GM18861 (cell line): ENCODE measurements at regions not wholly inside any gene's neighbourhood (a gene's known extent, or its start where the extent isn't known, plus 50 kb on each side); places are given as distances from the start of the nearest gene placed in this dataset.
"Not testable (repeated sequence)": the region's sequence is repeated elsewhere in the genome, so short reads cannot be mapped to it uniquely, and the experiment has no call there.

Source experiments
- ATAC-seq: cut with Tn5 transposase; IDR thresholded peaks from one replicate; pipeline ENCODE4 v1.9.1; 2021; ENCODE audit not compliant: unreplicated experiment

DNA sequence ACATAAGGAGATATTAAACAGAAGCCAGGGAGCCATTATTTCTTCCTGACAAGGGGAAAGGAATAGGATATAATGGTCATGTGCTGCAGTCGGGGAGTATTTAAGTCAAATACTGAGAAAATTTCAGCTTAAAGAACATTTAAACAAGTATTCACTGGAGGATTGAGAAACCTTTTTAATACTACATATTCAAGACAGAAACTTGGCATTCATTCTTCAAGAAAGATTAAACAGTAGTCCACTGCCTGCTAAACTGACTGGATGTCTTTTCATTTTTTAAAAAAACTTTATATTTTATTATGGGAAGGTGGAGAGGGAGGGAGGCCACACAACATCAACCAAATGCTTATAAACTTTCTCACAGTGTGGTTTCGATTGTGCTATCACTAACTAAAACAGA, 107.4 kb upstream of the CBLB start:
- no peak for ATAC-seq

DNA sequence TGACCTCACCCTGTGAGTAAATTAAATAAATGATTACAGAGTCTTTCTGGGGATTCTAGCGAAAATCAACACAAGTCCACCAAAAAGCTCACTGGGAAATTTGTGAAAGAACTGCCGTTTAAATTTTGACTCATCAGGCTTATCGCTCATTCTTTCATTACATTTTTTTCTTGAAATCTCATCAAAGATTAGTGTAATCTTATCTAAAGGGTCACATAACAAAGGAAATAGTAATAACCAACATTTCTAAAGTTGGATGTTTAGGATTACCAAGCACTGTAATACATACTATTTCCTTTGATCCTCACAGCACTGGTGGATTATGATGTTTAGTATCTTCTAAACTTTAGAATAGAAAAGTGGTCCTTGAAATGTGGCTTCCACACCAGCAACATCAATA, 111.1 kb upstream of the CBLB start:
- ATAC-seq, result no peak

DNA sequence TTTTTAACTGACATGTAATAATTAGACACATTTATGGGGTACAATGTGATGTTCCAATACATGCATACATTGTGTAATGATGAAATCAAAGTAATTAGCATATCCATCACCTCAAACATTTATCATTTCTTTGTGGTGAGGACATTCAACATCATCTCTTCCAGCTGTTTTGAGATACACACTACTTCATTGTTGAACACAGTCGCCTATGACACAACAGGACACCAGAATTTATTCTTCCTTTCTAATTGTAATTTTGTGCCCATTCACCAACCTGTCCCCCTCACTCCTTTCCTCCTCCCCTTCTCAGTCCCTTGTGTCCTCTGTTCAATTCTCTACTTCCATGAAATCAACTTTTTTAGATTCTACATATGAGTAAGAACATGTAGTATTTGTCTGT, 113.4 kb upstream of the CBLB start:
- ATAC-seq, result no peak

DNA sequence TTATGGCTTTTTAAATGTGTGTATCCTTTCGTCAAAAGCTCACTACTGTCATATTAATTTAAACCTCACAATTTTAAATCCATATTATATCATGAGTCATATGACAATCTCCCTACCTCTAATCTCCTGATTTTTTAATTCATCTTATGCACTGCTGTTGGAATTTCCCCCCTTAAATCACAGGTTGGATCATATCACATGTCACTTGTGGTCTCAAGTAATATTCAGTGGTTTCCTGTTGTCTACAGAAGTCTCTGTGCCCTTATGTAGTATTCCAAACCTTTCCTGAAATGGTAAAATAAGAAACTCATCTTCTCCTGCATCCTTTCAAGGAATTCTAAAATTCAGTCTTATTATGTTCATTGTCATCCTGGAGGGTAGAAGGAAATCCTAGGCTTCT, 116.0 kb upstream of the CBLB start:
- no peak for ATAC-seq

DNA sequence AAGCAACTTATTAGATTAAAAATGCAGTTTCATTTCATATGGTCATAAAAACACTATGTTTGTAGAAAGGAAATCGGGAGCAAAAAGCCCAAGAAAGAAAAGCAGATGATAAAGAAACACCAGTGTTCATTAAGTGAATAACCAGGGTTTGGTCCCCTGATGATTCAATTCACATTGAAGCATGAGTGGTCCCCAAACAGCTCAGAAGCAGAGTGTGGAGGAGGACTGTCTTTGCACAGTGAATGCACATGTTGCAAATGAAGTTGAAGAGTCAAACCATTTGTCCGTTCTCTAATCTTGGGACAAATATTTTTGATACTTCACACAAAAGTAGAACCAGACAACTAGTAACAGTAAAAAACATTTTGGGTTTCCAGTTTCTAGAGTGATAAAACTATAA, 117.5 kb upstream of the CBLB start:
- not testable (repeated sequence) for ATAC-seq

DNA sequence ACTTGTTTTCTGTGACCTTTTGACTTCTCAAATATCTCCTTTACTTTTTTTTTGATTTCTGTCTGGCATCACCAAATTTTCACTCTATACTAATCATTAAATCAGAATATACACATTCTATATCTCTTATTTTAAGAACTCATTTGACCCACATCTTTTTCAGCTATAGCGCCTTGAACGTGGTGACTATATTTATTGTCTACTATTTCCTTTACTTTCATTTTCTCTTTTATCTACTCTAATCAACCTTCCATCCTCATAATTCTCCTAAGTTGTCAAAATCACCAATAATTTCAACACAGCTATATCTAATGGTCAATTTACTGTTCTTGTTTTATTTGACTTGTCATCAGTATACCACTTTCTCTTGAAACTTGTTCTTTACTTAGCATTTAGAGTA, 119.0 kb upstream of the CBLB start:
- no peak for ATAC-seq

DNA sequence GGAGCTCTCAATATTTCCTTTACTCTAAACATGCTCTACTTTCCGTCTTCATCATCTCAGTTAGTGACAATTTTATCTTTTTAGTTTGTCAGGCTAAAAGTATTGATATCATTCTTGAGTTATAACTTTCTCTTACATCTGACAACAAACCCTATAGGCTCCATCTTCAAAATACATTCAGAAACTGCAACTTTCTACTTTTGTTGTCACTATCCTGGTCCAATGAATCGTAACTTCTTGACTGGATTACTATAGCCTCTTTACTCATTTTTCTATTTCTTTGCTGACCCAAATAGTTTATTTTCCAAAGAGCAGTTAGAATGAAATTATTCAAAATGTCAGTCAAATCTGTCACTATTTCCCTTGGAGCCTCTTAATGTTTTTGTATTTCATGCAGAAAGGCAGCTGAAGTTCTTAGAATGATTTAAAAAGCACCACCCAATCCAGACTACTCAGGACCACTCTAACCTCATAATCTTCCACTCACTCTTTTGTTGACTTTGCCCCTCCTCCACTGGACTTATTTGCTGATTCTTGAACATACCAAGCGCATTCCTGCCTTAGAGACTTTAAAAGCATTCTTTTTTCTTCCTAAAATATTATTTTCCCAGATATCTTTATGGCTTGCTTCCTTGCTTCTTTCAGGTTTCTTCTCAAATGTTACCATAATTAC, 119.9 kb upstream of the CBLB start:
- ATAC-seq, result no peak

DNA sequence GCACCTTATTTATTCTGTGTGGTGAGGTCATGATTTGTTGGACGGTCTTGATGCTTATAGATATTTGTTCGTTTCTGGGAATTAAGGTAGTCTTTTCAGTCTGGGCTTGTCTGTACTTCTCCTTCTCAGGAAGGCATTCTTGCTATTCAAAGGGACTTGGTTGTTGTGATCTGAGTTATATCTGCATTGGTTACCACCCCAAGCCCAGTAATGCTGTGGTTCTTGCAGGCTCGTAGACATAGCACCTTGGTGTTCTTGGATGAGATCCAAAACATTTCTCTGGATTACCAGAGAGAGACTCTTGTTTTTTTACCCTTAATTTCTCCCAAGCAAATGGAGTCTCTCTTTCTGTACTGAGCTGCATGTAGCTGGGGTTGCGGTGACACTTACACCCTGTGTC, 128.0 kb upstream of the CBLB start:
- no peak for ATAC-seq

DNA sequence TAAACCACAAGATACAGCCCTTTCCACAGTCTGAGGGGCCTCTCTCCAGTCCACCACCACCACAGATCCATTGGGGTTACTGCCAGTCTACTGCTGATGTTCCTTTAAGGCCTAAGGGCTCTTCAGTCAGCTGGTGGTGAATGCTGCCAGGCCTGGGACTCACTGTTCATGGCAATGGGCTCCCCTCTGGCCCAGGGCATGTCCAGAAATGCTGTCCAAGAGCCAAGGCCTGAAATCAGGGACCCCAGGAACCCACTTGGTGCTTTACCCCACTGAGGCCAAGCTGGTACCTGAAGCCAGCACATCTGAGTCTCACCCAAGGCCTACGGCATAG, 128.6 kb upstream of the CBLB start:
- ATAC-seq, result no peak

DNA sequence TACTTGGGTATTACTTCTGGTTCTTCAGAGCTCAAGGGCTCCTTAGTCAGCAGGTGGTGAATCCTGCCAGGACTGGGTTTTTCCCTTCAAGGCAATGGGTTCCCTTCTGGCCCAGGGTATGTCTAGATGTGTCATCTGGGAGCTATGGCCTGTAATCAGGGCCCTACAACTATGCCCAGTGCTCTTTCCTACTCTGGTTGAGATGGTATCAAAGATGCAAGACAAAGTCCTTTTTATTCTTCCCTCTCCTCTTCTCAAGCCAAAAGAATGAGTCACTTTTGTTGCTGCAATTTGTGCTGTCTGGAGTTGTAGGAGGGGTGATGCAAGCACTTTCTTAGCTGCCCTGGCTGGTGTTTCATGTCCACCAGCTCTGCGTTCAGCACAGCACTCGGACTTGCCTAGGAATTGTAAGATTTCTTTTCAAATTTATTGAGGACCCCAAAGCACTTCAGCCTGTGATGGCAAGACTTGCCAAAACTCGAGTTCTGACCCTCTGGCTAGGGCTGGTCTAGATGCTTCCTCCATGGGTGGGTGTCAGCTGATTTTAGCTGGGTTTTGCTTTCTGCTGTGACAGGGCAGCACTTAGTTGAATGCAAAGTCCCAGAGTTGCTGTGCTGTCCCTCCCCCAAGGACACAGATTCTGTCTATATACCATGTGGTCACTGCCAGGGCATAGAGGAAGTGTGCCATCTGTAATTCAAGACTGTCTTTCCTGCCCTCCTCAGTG, 129.2 kb upstream of the CBLB start:
- no peak for ATAC-seq

DNA sequence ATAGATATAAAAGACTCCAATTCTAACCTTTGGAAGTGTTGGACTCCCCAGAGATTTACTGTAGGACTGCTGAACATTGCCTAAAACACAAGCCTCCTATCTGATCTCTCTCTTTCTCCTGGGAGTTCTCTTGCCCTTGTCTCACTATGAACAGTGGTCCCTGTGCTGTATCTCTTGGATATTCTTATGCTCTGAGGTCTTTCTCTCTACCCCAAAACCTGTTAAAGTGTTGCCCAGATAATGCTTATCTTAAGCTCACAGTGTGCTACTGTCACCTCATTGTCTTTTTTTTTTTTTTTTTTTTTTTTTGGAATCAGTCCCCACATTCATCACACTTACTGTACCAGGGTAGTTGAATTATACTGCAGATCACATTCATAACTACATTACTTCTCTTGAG, 131.0 kb upstream of the CBLB start:
- ATAC-seq, result no peak

DNA sequence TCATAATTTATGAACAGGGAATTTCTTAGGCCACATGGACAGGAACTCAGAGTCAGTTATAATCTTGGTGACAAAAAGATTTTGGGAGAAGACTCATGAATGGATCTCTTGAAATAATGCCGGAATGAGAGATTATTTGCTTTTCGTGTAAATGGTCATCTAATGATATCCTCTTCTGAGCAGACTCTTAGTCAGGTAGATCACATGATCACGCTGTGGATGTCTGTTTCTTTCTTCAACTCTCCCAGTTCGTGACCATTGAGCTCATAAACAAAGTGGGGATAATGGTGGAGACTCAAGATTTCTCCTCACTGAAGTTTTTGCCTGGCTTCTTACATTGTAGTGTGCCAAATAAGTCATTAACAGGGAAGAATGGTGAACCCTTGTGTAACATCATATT, 133.1 kb upstream of the CBLB start:
- ATAC-seq, result no peak

DNA sequence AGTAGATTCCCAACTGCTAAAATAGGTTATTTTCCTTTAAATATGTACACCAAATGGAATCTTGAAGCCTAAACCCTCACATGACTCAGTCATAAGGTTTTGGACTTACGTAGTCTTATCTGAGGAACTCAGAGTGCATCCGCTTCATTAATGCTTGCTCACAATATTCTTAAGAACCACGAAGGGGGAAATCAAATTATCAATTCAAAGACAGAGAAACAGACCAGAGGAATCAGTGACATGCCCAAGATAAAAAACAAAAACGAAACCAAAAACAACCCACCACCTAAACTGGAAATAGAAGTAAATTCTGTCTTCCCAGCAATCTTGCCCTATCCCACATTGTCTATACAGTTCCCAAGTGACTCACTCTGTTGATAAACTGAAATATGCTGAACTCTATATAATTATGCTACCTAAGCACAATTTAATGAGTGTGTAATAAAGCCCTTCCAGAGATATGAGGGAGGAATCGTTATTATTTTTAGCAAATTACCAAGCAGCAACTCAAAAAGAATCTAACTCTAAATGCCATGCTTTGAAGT, 135.4 kb upstream of the CBLB start:
- no peak for ATAC-seq

DNA sequence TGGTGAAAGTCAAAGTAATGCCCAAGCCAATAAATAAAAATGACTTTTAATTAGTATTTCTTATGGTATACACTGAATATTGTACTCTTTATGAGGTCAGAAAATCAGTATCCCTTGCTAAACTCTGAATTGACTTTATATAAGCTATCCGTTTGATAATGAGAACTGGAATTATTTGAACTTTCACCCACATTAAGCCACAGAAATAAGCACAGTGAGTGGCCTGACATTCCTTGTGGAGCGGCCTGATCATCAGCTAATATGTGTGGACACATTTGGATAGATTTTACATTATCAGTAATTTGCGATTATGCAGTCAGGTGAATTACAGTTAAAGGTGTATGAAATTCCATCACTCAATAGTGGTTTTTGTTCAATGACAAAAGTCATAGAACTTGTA, 136.0 kb upstream of the CBLB start:
- ATAC-seq, result no peak

DNA sequence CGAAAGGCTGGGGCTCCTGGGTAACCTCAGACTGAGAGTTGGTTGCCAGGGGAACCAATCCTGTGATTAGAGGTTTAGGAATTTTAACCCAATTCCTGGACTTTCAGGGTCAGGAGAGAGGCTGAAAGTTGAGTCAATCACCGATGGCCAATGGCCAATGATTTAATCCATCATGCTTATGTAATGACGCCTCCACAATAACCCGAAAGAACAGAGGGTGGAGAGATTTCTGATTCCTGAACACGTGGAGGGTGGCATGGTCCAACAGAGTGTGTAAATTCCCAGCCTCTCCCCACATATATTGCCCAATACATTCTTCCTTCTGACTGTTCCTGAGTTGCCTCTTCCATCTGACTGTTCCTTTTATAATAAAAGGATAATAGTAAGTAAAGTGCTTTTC, 137.2 kb upstream of the CBLB start:
- ATAC-seq, result no peak

DNA sequence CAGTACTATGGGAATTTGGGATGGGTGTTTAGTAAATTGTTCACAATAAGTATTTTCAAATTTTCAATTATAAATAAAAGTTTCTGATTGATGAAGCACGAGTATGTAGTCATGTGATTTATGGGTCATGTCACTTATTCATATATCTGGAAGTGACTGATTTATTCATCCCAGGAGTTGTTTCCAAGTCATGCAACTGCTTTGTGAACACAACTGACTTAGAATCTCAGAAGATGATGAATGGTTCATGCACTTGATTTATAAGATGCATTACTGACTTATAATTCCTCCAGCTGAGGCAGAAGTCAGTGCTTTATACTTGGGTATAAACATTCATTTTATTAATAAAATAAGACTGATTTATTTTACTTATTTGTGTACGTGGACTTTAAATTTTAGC, 137.8 kb upstream of the CBLB start:
- ATAC-seq, result no peak

DNA sequence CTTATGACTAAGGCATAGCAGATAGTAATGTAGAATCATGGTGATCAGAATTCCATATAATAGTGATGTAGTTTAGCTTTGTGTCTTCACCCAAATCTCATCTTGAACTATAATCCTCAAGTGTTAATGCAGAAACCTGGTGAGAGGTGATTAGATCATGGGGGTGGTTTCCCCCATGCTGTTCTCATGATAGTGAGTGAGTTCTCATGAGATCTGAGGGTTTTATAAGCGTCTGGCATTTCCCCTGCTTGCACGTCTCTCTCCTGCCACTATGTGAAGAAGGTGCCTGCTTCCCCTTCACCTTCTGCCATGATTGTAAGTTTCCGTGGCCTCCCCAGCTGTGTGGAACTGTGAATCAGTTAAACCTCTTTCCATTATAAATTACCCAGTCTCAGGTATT, 138.7 kb upstream of the CBLB start:
- no peak for ATAC-seq

DNA sequence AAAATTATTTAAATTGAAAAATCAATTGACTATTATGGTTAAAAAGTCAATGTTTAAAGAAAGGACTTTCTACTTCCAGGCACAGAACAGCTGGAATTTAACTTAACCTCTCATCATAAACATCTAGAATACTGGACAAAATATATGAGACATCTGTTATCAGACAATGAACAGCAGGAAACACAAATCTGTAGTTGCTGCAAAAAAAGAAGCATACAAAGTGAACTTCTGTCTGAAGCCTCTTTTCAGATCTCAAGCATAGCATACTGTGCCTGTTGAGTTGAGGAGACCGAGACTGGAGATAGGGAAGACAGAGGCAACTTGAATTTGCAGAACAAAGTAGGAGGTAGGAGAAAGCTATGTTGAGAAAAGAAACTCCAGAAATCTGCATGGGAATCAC, 140.0 kb upstream of the CBLB start:
- ATAC-seq, result no peak

DNA sequence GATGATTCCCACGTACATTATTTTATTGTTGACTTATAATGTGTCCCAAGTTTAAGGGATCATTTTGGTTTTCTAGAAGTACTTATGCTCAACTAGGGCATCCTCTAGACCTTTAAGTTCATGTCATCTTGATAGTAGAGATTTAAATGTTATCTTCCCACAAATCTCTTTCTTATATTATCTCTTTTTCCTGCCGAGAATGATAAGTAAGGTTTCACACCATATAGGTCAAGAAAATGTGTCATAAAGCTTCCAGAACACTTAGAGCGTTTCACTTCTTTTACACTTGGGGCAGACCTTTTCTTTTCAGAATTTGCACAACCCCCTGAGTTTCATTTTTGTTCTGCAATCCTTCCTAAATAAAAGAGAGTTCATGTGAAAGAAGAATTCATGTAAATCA, 142.0 kb upstream of the CBLB start:
- ATAC-seq, result no peak

DNA sequence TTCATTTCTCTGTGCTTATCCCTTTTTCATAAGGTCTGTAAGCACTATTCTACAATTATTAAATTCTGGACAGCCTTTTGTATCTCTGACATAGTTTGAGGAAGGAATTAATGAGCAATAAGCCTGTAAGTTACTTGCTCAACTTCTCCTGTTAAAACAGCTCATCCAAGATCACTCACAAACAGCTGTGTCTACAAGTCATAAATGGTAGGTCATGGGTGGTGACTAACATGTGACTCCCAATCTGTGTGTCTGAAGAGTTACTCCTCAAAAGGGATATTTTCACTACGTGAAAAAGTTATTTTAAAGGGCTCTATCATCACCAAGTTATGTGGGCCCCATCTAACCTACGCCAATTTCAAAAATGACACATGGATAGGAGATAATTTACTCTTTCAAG, 145.2 kb upstream of the CBLB start:
- no peak for ATAC-seq

DNA sequence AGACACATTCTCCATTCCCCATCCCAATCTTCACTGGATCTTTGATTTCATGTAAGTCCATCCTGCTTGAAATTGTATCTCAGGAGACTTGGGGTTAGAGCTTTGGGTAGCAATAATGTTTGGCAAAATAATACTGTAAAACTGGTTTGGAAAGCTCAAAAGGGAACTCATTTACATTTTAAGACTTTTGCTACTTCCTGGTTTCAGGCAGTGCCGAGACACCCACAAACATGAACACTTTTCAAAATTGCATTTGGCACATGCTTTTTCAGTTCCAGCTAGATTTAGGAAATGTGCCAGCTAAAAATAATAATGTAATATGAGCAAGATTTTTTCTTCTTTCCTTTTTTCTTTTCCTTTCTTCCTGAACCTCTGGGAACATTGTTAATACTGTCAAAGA, 145.7 kb upstream of the CBLB start:
- no peak for ATAC-seq

DNA sequence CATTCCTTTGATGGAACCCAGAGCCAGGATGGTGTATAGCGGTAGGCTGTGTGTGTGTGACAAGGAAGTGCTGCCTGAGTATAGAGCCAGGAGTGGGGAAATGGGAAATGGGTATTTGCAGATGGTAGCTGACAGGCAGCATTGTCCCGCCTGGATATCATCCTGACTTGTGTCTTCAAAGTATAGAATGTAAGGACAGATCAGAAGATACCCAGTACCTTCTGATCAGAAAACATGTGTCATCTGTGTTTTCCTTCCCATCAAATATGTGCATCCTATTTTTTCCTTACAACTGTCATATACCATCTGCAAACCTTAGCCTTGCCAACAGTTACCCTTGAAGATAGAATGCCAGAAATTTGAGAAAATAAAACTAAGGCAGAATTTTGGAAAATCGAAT, 146.2 kb upstream of the CBLB start:
- ATAC-seq, result no peak

DNA sequence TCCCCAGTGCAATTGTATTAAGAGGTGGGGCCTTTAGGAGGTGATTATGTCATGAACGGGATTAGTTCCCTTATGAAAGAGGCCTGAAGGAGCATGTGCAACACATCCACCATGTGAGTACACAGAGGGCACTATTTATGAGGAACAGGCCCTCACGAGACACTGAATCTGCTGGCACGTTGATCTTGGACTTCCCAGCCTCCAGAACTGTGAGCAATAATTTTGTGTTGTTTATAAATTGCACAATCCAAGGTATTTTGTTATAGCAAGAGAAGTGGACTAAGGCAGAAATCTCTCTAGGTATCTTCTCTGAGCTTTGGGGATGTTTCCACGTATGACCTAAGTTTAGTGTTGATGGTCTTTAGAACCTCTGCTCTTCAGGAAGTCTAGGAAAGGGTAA, 149.3 kb upstream of the CBLB start:
- ATAC-seq, result no peak
